Right lobe of liver (tissue), 4 donors: ENCODE measurements at regions not wholly inside any gene's neighbourhood (a gene's known extent, or its start where the extent isn't known, plus 50 kb on each side); places are given as distances from the start of the nearest gene placed in this dataset.

ENCODE experiments used
- CTCF ChIP-seq, 4 donors: fragments of 200-600 bp in 3 of 4; fragments of 450-650 bp in 1 of 4; IDR thresholded peaks; one replicate each; pipeline versions ENCODE4 v1.5.1 to v1.8.0; 2016 to 2022; ENCODE audit warnings: antibody characterized with exemption in 4 of 4, mild to moderate bottlenecking in 2 of 4
- POLR2A ChIP-seq: fragments of 450-650 bp; IDR thresholded peaks from one replicate; pipeline ENCODE4 v1.6.1; 2017; ENCODE audit warnings: antibody characterized with exemption, mild to moderate bottlenecking
- donor health status: DM: no; HTN: no; CAD: no.
- donor health status: DM: no; HTN: no; CAD: no.
- donor health status: DM: no; HTN: yes; CAD: no.

- TF ChIP-seq POLR2A = no peak
- TF ChIP-seq CTCF (IDR thresholded peaks at IDR 0.05) = no peak
Measured at GRCh38 chrX:140913802-140914501, 88.4 kb upstream of the SPANXB1 start.
